Trophoblast cell (in vitro differentiated cells and primary cell): ENCODE measurements at regions not wholly inside any gene's neighbourhood (a gene's known extent, or its start where the extent isn't known, plus 50 kb on each side); places are given as distances from the start of the nearest gene placed in this dataset.

Source experiments
- DNase-seq, 2 donors: peaks; one replicate each; pipeline ENCODE4 v3.0.0-alpha.2; 2016
- H2AFZ ChIP-seq: 2 replicates; pipeline ENCODE4 v1.6.1; 2013; ENCODE audit warnings: low read length, moderate library complexity, mild to moderate bottlenecking; ENCODE audit not compliant: insufficient read depth, poor library complexity
- H2AK5ac ChIP-seq: 2 replicates; pipeline ENCODE4 v1.6.1; 2013; ENCODE audit warnings: mild to moderate bottlenecking, low read length
- H2BK120ac ChIP-seq: 2 replicates; pipeline ENCODE4 v1.6.1; 2013; ENCODE audit warnings: low read length, mild to moderate bottlenecking, moderate library complexity; ENCODE audit not compliant: insufficient read depth, poor library complexity
- H2BK12ac ChIP-seq: 2 replicates; pipeline ENCODE4 v1.6.1; 2013; ENCODE audit warnings: mild to moderate bottlenecking, low read length, moderate library complexity
- H2BK5ac ChIP-seq: 2 replicates; pipeline ENCODE4 v1.6.1; 2013; ENCODE audit warnings: low read length, low read depth, moderate library complexity, mild to moderate bottlenecking; ENCODE audit not compliant: poor library complexity
- H3K14ac ChIP-seq: 2 replicates; pipeline ENCODE4 v1.6.1; 2013; ENCODE audit warnings: mild to moderate bottlenecking, low read length
- H3K18ac ChIP-seq: 2 replicates; pipeline ENCODE4 v1.6.1; 2013; ENCODE audit warnings: mild to moderate bottlenecking, low read length
- H3K23ac ChIP-seq: 2 replicates; pipeline ENCODE4 v1.6.1; 2013; ENCODE audit warnings: low read length
- H3K27ac ChIP-seq: 2 replicates; pipeline ENCODE4 v1.5.1; 2013; ENCODE audit warnings: low read depth, mild to moderate bottlenecking, inconsistent platforms, low read length, moderate library complexity
- H3K27me3 ChIP-seq: 2 replicates; pipeline ENCODE4 v1.6.1; 2013; ENCODE audit warnings: inconsistent platforms, mild to moderate bottlenecking, low read length, moderate library complexity; ENCODE audit not compliant: insufficient read depth
- H3K36me3 ChIP-seq, 2 experiments: 1 replicate in 1 of 2; 2 replicates in 1 of 2; pipeline ENCODE4 v1.6.1; 2013; ENCODE audit warnings: low read length in 2 of 2, mild to moderate bottlenecking in 2 of 2, moderate library complexity in 1 of 2; ENCODE audit not compliant: insufficient read depth in 2 of 2, control insufficient read depth in 1 of 2
- H3K4ac ChIP-seq: 2 replicates; pipeline ENCODE4 v1.6.1; 2013; ENCODE audit warnings: low read depth, mild to moderate bottlenecking, low read length, moderate library complexity
- H3K4me1 ChIP-seq, 2 experiments: 1 replicate in 1 of 2; 2 replicates in 1 of 2; pipeline ENCODE4 v1.6.1; 2013; ENCODE audit warnings: low read length in 2 of 2, mild to moderate bottlenecking in 2 of 2, moderate library complexity in 1 of 2; ENCODE audit not compliant: insufficient read depth in 2 of 2, control insufficient read depth in 1 of 2
- H3K4me2 ChIP-seq: 2 replicates; pipeline ENCODE4 v1.6.1; 2013; ENCODE audit warnings: inconsistent platforms, mild to moderate bottlenecking, low read length, moderate library complexity
- H3K4me3 ChIP-seq: 2 replicates; pipeline ENCODE4 v1.5.1; 2013; ENCODE audit warnings: mild to moderate bottlenecking, low read depth, low read length, inconsistent platforms
- H3K79me1 ChIP-seq: one replicate; pipeline ENCODE4 v1.6.1; 2013; ENCODE audit warnings: low read length
- H3K79me2 ChIP-seq: 2 replicates; pipeline ENCODE4 v1.6.1; 2013; ENCODE audit warnings: low read length, mild to moderate bottlenecking; ENCODE audit not compliant: control insufficient read depth, insufficient read depth, poor library complexity
- H3K9ac ChIP-seq: 2 replicates; pipeline ENCODE4 v1.6.1; 2013; ENCODE audit warnings: mild to moderate bottlenecking, low read length
- H3K9me3 ChIP-seq: 2 replicates; pipeline ENCODE4 v1.6.1; 2013; ENCODE audit warnings: low read depth, mild to moderate bottlenecking, control low read depth, inconsistent platforms, low read length; ENCODE audit not compliant: insufficient read depth
- H4K12ac ChIP-seq: 2 replicates; pipeline ENCODE4 v1.6.1; 2013; ENCODE audit warnings: low read depth, mild to moderate bottlenecking, low read length, moderate library complexity
- H4K8ac ChIP-seq: 2 replicates; pipeline ENCODE4 v1.6.1; 2013; ENCODE audit warnings: low read depth, mild to moderate bottlenecking, low read length, moderate library complexity
- H4K91ac ChIP-seq: one replicate; pipeline ENCODE4 v1.6.1; 2013; ENCODE audit warnings: low read depth, mild to moderate bottlenecking, low read length, moderate library complexity
- WGBS: extraction: QIAGEN DNeasy Blood & Tissue Kit; methylation state at CpG from one replicate; pipeline ENCODE4 v1.1.7; 2013; ENCODE audit warnings: missing lambda C conversion rate; ENCODE audit not compliant: insufficient read length, insufficient coverage; ENCODE audit errors: extremely low coverage; 5-methylcytosine and 5-hydroxymethylcytosine counted together

DNA sequence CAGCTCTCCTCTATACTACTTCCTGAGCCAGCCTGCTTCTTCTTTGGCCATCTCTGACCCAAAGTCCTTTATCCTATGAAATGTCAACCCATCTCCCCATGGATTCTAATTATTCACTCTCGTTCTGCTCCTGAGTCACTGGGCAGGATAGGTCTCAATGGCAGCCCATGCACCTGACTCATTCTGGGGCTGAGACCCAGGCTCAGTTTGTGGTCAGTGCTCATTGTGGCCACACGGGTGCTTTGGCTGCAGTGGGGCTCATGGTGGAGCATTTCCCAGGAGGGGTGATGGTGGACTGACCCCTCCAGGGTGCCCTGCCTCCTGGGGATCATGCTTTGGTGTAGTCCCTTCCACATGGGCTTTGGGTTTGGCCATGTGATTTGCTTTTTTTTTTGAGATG is 154.8 kb upstream of the WSCD1 start:
- H3K9ac ChIP-seq, result no peak overlapping the region
- H4K12ac ChIP-seq, result no peak overlapping the region
- no peak overlapping the region for H3K4me2 ChIP-seq
- no peaks in the 10 kb centered on the region for H3K27me3 ChIP-seq
- H3K4me3 ChIP-seq, result peak overlapping the region; percentile 19
- H3K23ac ChIP-seq, result no peak overlapping the region
- no CpG with 5 or more reads among the region's 2 CpGs for WGBS
- H3K27ac ChIP-seq, result no peak overlapping the region
- no peak overlapping the region for H2AK5ac ChIP-seq
- no peak overlapping the region for H3K4ac ChIP-seq
- no peak overlapping the region for H3K14ac ChIP-seq
- no peak overlapping the region for H2BK120ac ChIP-seq
- H2BK5ac ChIP-seq, result no peak overlapping the region
- H3K4me1 ChIP-seq, result no peaks in the 10 kb centered on the region
- no peaks in the 10 kb centered on the region for H3K79me2 ChIP-seq
- no peaks in the 10 kb centered on the region for H3K79me1 ChIP-seq
- no peak overlapping the region for H3K18ac ChIP-seq
- no peak overlapping the region for H2AFZ ChIP-seq
- no peak overlapping the region for H4K8ac ChIP-seq
- H3K9me3 ChIP-seq, result peaks cover 3% of the 10 kb centered on the region
- no peaks in the 10 kb centered on the region for H3K36me3 ChIP-seq
- no peak overlapping the region for H2BK12ac ChIP-seq
- no peak for DNase-seq
- no peak overlapping the region for H4K91ac ChIP-seq

DNA sequence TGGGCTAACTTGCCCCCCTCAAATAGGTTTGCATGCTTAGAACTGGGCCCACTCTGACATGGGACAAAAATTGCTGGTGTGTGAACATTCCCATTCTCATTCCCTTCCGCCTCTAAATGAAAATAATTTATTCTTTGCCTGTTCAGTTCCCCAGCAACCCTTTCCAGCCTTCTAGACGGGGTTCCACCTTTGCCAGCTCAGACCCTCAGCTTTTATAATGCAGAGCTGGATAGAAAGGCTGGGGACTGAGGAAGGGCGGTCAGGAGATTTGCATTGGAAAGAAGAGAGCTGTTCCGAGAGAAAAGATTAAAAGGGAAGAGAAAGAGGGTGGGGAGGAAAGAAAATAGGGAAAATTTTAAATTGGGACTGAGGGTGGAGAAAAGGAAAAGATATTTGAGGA is 151.1 kb upstream of the WSCD1 start:
- no peak overlapping the region for H4K12ac ChIP-seq

DNA sequence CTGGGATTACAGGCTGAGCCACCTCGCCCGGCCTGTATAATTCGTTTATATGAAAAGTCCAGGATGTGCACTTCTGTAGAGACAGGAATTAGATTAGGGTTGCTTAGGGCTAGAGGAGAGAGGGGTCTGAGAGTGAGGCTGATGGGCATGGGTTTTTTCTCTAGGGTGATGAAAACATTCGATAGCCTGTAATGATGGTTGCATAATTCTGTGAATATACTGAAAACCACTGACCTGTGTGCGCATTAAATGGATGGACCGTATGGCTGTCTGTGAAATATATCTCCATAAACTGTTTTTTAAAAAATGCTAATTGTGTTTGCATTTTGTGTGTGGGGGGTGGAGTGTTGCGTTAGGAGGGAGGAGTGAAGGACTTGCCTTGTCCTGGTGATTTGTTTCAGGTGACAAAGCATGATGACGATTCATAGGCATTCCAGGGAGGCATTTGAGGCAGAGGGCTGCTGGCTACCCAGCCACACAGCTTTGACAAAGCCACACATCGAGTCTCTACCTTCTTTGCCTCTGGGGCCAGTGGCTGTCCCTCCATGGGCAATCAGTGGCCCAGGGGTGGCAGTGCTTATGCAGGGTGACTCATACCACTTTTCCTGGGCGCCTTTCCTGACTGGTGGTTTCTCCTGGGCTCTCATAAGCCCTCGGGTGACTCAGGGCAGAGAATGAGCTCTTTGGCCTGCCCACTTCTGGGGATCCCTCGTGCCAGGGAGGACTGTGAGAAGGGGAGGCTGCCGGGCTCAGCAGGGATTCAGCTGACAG is 148.5 kb upstream of the WSCD1 start:
- H3K23ac ChIP-seq, result no peak overlapping the region
- no CpG with 5 or more reads among the region's 13 CpGs for WGBS
- no peak overlapping the region for H2BK5ac ChIP-seq
- no peak overlapping the region for H3K4ac ChIP-seq
- no peaks in the 10 kb centered on the region for H3K27me3 ChIP-seq
- no peak overlapping the region for H4K8ac ChIP-seq
- no peaks in the 10 kb centered on the region for H3K79me1 ChIP-seq
- no peak overlapping the region for H2AFZ ChIP-seq
- H3K14ac ChIP-seq, result no peak overlapping the region
- H3K9ac ChIP-seq, result no peak overlapping the region
- H2BK12ac ChIP-seq, result no peak overlapping the region
- no peak overlapping the region for H3K4me3 ChIP-seq
- no peak for DNase-seq
- H3K9me3 ChIP-seq, result no peaks in the 10 kb centered on the region
- H2AK5ac ChIP-seq, result no peak overlapping the region
- no peak overlapping the region for H4K91ac ChIP-seq
- H3K36me3 ChIP-seq, result no peaks in the 10 kb centered on the region
- H3K4me2 ChIP-seq, result no peak overlapping the region
- H3K27ac ChIP-seq, result no peak overlapping the region
- no peaks in the 10 kb centered on the region for H3K4me1 ChIP-seq
- no peaks in the 10 kb centered on the region for H3K79me2 ChIP-seq
- no peak overlapping the region for H3K18ac ChIP-seq
- no peak overlapping the region for H4K12ac ChIP-seq
- H2BK120ac ChIP-seq, result no peak overlapping the region

More for the DNA sequence above, 151.1 kb upstream of the WSCD1 start:
- no peak overlapping the region for H3K4ac ChIP-seq
- no peak overlapping the region for H3K27ac ChIP-seq
- 100% methylated on average over 1 of the region's 4 CpGs for WGBS
- no peak overlapping the region for H4K91ac ChIP-seq
- no peak overlapping the region for H3K23ac ChIP-seq
- H3K4me1 ChIP-seq, result no peaks in the 10 kb centered on the region
- H2AK5ac ChIP-seq, result no peak overlapping the region
- no peaks in the 10 kb centered on the region for H3K27me3 ChIP-seq
- no peaks in the 10 kb centered on the region for H3K9me3 ChIP-seq
- H3K36me3 ChIP-seq, result no peaks in the 10 kb centered on the region
- H3K14ac ChIP-seq, result no peak overlapping the region
- DNase-seq, result no peak
- no peak overlapping the region for H2AFZ ChIP-seq
- no peak overlapping the region for H2BK120ac ChIP-seq
- no peak overlapping the region for H3K9ac ChIP-seq
- no peak overlapping the region for H4K8ac ChIP-seq
- no peak overlapping the region for H3K4me2 ChIP-seq
- H3K18ac ChIP-seq, result no peak overlapping the region
- no peak overlapping the region for H2BK5ac ChIP-seq
- no peaks in the 10 kb centered on the region for H3K79me1 ChIP-seq
- H3K79me2 ChIP-seq, result no peaks in the 10 kb centered on the region
- no peak overlapping the region for H3K4me3 ChIP-seq
- H2BK12ac ChIP-seq, result no peak overlapping the region

DNA sequence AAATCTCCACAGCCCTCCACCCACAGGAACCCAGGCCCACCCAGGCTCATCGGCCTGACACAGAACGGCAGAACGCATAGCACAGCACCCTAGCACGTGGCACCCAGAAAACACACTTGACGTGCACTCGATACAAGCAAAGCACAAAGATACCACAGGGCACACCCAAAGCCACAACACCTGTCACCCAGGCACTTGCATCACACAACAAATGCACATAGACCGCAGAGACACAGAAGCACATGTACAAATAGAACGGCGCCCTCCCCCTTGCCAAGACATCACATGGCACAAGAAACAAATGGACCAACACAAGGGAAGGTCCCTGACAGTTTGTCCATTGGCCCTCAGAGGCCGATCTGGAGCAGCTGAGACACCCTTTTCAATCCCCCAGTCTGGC is 147.7 kb upstream of the WSCD1 start:
- Histone ChIP-seq H2BK5ac (no peak overlapping the region), H3K9ac (no peak overlapping the region), H2BK120ac (no peak overlapping the region), H3K36me3 (no peaks in the 10 kb centered on the region), H3K14ac (no peak overlapping the region), H3K23ac (no peak overlapping the region), H3K9me3 (no peaks in the 10 kb centered on the region), H3K4ac (no peak overlapping the region), H2AFZ (no peak overlapping the region), H3K4me1 (no peaks in the 10 kb centered on the region), H3K18ac (no peak overlapping the region), H3K27ac (no peak overlapping the region), H4K8ac (no peak overlapping the region), H3K27me3 (no peaks in the 10 kb centered on the region), H3K79me1 (no peaks in the 10 kb centered on the region), H3K79me2 (no peaks in the 10 kb centered on the region), H4K12ac (no peak overlapping the region), H2BK12ac (no peak overlapping the region), H4K91ac (no peak overlapping the region), H3K4me2 (no peak overlapping the region), H3K4me3 (no peak overlapping the region), H2AK5ac (no peak overlapping the region)
- no CpG with 5 or more reads among the region's 10 CpGs for WGBS
- no peak for DNase-seq
